Activated T-cell treated with anti-CD3 and anti-CD28 coated beads for 4 hours (primary cell): ENCODE measurements at regions not wholly inside any gene's neighbourhood (a gene's known extent, or its start where the extent isn't known, plus 50 kb on each side); places are given as distances from the start of the nearest gene placed in this dataset.
"Not testable (repeated sequence)": the region's sequence is repeated elsewhere in the genome, so short reads cannot be mapped to it uniquely, and the experiment has no call there.

ENCODE experiments used
- DNase-seq: peaks from one replicate; pipeline ENCODE4 v3.0.0-alpha.2; 2020

GRCh38 chrX:14347523-14347922, 181.8 kb upstream of the GLRA2 start:
- no peak for DNase-seq

DNA sequence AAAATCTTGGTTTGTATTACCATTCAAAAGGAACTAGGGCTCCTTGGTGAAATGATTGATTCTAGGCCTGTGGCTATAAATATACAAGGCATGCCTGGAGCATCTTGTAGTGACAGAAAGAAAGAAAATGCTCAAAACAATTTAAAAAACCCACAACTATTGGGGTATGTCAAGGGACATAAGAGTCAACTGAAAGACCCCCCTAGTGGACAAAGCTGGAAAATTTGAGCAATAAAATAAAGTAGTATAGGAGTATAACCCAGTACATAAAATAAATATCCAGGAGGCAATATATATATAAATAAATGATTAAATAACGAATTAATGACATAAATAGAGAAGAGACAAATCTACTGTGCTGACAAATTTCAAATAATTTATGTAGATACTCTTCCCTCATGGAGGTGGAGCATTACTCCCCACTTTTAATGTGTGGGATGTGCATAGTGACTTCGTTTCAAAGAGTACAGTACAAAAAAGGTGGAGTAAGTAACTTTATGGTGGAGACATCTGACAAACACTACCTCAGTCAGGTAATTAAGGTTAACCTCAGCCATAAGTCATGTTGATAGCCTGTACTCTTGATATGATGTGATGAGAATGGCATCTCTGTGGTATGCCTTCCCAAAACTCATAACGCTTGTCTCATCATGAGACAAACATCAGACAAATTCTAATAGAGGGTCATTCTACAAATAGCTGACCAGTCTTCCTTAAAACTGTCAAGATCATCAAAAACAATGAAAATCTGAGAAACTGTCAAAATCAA, 185.0 kb upstream of the GLRA2 start:
- no peak for DNase-seq

DNA sequence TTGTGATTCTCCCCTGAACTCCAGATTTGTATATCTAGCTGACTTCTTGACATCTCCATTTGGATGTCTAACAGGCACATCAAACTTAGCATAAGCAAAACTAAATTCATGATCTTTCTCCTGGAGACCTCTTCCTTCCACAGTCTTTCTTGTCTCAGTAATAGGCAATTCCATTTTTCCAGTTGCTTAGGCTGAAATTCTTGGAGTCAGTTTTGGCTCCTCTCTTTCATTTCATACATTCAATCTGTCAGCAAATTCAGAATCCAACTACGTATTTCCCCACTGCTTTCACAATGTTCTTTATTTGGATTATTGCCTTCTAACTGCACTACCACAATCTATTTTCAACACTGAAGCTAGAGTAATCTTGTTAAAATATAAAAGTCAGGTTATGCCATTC, 219.9 kb upstream of the GLRA2 start:
- no peak for DNase-seq

DNA sequence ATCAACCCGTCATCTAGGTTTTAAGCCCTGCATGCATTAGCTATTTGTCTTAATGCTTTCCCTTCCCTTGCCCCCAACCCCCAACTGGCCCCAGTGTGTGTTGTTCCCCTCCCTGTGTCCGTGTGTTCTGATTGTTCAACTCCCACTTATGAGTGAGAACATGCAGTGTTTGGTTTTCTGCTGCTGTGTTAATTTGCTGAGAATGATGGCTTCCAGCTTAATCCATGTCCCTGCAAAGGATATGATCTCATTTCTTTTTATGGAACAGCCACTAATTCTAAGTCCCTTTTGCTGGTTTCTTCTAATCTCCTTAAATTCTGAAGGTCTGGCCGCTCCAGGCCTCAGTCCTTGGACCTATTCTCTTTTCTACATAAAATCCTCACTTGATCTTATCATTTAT, 220.4 kb upstream of the GLRA2 start:
- DNase-seq = not testable (repeated sequence)

DNA sequence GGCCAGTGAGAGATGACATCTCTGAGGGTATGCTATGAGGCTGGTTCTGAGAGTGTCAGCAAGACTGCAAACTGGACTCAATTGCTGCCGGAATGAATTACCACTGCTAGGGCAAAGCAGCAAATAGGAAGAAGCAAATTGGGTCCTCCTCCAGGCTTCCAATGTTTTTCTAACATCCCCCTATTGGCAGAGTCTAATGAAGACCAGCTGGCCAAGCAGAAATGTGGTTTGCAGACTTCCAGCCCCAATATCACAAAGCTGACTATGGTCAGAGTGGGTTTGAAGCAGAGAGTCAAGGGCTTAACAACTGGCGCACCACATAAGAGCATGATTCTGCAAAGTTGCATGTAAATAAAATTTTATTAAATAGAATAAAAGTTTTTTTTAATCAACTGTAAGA, 225.4 kb upstream of the GLRA2 start:
- DNase-seq = no peak

- not testable (repeated sequence) for DNase-seq
Observed at GRCh38 chrX:14302561-14302960, 226.8 kb upstream of the GLRA2 start.

DNA sequence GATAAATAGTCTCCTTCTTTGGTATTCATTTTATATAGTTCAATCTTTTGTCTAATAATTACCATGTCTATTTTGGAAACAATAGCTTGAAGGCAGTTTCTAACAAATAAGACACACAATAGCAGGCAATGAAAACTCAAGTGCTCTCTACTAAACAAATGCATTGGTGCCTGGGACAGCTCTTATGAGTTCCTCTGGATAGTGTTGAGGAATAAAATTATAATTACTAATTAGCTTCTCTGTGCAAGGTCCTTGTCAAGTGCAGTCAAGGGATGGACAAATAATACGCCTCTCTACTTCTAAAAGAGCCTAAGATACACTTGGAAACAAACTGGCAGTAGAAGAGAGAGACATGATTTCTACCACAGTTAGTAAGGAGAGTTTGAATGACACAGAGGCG, 229.0 kb upstream of the GLRA2 start:
- no peak for DNase-seq

DNA sequence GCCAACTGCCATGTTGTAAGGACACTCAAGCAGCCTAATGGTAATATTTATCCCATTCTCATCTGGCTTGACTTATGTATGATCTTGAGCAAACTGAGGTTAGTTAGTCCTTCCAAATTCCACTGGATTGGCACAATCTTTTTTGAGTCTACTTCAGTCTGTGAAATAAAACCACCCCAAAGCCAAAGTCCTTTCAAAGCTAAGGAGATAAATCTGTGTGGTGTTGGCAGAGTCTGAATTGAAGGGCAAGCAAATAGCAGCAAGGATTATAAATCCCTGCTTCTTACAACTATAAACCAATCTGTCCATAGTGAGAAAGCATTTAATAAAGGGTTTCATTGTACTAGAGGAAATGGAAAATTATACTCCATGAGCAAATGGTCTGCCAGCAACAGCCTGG, 233.9 kb upstream of the GLRA2 start:
- no peak for DNase-seq

GRCh38 chrX:14291666-14292500, 237.5 kb upstream of the GLRA2 start:
- DNase-seq = no peak

DNA sequence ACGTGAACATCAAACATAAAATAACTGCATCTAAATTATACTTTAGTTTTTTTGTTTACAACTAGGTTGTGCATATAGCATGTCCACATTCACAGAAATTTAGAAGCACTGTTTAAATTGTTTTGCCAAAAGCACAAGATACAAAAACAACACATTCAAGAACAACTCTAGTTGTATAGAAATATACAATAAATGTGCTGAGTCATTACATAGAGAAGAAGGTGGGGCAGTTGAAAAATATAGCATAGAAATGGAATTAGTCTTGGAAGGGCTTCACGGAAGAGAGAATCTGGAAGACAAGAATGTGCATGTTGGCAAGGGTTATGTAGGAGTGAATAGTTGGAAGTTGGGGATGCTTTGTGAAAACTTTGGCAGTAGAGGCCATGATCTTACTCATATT, 239.0 kb upstream of the GLRA2 start:
- DNase-seq = no peak

GRCh38 chrX:14274691-14275090, 245.0 kb upstream of the GEMIN8 start:
- DNase-seq = no peak

GRCh38 chrX:14267216-14267615, 237.5 kb upstream of the GEMIN8 start:
- DNase-seq = no peak

GRCh38 chrX:14266705-14267104, 237.0 kb upstream of the GEMIN8 start:
- DNase-seq = no peak

- DNase-seq = no peak
Observed at GRCh38 chrX:14243823-14244222, 214.1 kb upstream of the GEMIN8 start.

DNA sequence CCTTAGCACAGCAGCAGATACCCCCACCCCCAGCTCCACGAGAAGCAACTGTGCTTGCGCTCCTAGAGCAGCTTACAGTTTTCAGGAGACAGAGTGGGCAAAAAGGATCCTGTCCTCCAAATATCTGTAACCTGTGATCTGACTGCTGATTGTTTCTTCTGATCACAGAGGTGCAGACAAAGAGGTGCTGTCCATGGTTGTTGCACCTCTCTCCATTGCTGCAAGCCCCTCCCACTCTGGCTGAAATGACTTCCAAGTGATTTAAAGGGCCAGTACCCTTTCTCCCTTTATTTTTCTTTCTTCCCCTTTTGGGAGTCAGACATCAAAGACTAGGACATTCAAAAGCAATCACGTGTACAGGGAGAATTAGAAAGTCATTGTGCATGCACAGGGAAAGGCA, 205.3 kb upstream of the GEMIN8 start:
- no peak for DNase-seq

DNA sequence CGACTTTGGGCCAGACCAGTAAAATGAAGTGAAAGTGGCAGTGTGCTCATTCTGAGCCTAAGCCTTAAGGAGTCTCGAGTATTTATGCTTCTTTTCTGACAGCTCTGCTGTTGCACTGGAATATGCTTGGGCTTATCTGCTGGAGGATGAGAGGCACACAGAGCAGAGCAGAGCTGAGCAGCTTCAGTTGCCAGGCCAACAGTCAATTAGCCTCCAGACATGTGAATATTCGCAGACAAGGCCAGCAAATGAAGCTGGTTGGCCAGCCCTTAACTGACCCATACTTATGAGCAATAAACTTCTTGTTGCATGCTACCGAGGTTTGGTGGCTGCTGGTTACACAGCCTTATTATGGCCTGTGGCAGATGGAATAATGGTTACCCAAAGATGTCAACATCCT, 203.0 kb upstream of the GEMIN8 start:
- no peak for DNase-seq

GRCh38 chrX:14228611-14229010, 198.9 kb upstream of the GEMIN8 start:
- DNase-seq = no peak

DNA sequence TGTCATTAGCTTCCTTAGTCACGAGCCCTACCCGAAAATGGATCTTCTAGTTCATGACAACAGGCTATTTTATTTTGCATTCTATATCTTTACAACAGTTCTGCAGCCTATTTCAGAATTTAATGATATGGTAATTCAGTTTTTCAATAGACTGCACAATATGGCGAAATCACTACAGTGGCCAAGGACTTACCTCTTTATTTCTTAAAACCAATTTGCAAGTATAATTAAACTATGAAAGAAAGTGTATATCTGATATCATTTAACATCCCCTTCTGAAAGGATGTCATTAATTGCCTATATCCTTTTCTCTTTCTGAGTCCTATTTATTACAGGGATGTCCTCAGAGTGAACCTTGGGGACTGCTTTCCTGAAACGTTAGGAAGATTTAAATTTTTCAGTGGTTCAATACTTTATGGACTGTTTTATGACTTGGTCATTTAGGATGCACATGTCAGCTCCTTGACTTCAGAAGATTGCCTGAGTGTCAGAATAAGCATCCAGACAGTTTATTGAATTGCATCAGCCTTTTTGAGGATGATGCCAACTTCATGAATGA, 190.8 kb upstream of the GEMIN8 start:
- DNase-seq = no peak

DNA sequence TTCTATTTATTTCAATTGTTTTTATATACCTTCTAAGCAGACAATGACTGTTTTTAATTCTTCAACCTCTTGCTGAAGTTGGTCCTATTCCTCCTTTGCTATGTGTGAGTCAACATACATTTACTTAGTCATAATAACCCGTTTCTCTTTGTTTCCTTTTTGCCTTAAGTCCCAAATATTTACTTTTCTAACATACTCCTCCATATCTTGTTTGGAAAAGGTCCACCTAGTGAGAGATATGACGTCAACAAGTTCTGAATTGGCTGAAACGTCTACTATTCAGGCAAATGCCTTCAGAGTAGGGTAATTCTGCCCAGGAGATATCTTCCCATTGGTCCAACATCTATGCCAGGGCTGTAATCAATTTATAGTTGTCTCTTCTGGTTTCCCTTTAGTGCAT, 179.3 kb upstream of the GEMIN8 start:
- no peak for DNase-seq

GRCh38 chrX:14194711-14195110, 165.0 kb upstream of the GEMIN8 start:
- DNase-seq = no peak

- DNase-seq = no peak
Observed at GRCh38 chrX:14193547-14193946, 163.9 kb upstream of the GEMIN8 start.

GRCh38 chrX:14173873-14174272, 144.2 kb upstream of the GEMIN8 start:
- DNase-seq = no peak

- DNase-seq = no peak
Observed at GRCh38 chrX:14164828-14165227, 135.1 kb upstream of the GEMIN8 start.

GRCh38 chrX:14125462-14125861, 95.8 kb upstream of the GEMIN8 start:
- no peak for DNase-seq
